Stimulated activated CD8-positive, alpha-beta memory T cell treated with anti-CD3 and anti-CD28 coated beads, Interleukin-4, amount 100 ng/mL, for 48 hours (primary cell): ENCODE measurements at regions not wholly inside any gene's neighbourhood (a gene's known extent, or its start where the extent isn't known, plus 50 kb on each side); places are given as distances from the start of the nearest gene placed in this dataset.

ENCODE experiments used
- DNase-seq: peaks from one replicate; pipeline ENCODE4 v3.0.0-alpha.2; 2020

DNA sequence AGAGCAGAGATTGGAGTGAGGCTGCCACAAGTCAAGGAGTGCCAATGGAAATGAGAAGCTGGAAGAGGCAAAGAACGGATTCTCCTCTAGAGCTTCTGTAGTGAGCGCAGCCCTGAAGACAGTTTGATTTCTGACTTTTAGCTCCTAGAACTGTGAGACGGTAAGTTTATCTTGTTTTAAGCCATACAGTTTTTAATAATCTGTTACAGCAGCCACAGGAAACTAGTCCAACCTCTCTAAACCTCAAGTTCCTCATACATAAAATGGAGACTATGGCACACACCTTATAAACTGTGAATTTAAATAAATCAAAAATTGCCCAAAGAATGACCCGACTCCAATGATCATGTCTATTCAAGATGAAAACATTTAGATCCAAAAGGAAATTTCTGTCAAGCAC is 596.5 kb downstream of the BCL11A start:
- DNase-seq, result no peak

DNA sequence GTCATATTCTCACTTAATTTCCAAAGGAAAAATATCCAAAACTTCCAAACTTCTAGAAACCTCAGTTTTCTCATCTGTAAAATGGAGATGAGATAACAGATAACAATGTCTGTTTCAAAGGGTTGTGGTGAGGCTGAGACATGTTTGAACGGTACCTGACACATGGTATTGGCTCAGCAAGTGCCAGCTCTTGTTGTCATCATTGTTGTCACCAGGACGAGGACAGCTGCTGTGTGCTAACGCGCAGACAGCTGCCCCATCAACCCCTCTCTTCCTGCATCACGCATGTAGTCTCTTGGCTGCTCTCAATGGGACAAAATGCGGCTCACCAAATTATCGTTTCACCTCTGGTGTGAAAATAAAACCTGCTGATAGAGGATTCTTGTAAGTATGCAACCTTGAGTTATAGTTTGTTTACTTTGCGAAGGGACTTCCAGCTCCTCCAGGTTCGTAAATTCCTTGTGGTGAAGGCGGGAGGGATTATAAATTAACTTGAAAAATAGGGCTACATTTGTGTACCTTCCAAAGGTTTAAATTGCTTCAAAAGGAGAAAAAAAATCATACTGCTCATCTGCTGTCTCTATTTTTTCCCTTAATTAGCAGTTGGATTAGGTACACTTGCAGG is 605.4 kb downstream of the BCL11A start:
- DNase-seq, result no peak

DNA sequence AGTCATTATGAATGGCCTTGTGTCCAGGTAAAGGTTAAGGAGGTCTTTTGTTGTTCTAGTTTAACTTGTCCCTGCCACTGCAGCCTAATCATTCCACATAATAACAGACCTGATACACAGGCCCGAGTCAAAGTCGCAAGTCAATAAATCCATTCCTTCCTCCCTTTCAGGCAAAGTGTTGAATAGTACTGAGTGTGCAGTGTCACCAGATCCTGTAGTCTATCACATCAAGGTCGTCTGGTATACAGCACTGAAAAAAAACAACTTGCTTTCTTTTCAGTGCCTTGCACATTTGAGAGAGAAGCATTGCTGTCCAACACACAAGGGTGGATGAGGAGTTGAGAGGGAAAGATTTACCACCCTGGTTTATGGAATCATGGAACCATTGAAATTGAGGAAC is 606.2 kb downstream of the BCL11A start:
- no peak for DNase-seq

DNA sequence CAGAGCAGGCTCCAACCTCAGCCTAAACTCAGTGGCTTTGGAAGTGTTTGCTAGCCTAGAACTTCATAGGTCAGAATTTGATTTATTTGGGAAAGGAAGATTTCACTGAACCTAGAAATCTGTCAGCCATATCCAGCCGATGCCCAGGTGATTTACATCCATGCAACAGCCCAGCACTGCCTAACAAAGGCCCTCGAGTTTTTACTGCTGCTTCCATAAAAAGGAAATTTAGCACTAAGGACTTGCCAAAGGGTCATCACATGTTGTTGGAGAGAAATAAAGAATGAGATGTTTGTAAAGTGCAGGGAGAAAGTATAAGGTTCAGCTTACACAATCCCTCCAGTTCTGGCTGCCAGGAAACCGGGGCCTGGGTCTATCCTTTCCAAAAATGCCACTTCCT is 614.2 kb downstream of the BCL11A start:
- no peak for DNase-seq

DNA sequence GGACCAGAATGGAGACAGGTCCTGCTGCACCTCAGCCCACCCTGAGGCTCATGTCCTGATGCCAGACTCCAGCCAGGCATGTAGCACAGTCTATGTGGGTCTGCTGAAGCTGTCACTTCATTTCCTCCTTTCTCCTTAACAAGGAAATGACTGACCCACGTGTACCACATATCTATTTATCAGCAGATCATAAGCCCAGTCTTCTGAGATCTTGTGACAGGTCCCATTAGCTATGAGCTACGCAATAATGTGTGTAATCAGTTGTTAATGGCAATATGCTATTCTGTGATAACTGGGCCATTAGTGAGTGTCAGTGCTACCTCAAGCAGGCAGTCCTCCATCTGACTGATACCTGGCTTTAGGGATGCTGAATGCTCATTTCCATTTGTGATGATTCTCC is 615.3 kb downstream of the BCL11A start:
- DNase-seq, result no peak

DNA sequence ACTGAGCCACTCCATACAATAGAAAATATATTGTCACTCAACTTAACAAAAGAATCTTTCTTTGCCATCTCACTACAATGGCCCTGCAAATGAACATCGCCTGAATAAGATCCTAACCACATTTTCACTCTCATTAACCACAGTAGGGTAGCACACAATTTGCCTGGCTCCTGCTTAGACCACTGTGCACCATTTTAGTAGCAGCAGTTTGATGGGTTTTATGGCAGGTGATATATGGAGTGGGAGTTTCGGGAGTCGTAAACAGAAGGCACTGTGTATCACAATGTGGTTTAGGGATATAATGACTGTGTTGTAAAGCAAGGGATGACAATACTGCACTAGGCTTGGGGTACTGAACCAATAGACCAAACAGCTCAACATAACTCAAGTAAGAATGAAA is 617.4 kb downstream of the BCL11A start:
- no peak for DNase-seq

DNA sequence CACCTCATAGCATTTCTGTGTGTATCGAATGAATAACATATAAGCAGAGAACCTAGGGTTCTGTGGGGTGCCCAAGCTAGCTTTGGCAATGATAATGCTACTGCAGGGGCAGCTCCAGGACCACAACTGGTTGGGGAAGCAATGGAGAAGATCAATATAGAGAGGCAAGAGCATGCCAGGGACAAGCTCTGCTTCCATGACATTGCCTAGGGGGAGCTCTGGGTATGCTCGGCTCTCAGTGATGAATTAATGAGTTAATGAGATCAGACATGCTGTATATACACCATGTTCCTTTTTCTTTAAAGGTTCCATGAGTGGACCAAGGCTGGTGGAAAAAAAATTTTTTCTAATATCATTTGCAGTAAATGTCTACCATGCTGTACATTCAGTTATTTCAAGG is 618.4 kb downstream of the BCL11A start:
- DNase-seq, result no peak

DNA sequence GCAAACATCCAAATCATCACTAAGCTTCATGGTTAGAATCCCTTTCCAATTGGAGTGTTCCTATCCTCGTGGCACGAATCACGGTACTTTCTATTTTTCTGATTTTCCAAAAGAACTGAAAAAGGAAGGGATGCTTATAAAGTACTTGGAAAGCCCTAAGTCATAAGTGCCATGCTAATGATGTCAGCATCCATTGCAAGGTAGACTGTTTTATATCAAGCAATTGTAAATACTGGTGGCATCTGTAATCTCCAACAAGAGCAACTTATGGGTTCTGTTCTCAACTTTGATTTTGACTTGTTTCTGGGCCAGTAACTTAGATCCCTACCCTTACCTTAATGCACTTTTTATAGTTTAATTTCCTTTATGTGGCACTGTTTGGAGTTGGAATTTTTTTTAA is 619.5 kb downstream of the BCL11A start:
- no peak for DNase-seq

- DNase-seq, result no peak
Measured at GRCh38 chr2:59932341-59932740, 621.1 kb downstream of the BCL11A start.

GRCh38 chr2:59930430-59930829 is 623.0 kb downstream of the BCL11A start:
- no peak for DNase-seq

- DNase-seq, result no peak
Measured at GRCh38 chr2:59926731-59927130, 626.7 kb downstream of the BCL11A start.

DNA sequence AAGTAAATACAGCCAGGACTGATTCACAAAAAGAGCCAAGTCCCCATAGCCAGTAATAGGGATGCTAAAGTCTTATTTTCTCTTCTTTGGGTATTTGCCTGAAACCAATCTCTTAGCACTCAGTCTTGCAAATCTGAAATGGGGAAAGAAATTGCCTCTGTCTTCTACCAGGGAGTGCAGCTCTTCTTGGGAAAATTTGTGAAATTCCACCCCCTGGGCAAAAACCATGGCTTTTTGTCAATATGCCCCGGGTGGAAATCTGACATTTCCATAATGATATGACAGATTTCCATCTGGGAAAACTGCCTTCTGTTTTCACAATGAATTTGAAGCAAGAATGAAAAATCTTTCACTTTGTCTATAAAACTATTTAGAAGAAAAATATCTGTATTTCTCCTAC is 628.1 kb downstream of the BCL11A start:
- DNase-seq, result no peak

DNA sequence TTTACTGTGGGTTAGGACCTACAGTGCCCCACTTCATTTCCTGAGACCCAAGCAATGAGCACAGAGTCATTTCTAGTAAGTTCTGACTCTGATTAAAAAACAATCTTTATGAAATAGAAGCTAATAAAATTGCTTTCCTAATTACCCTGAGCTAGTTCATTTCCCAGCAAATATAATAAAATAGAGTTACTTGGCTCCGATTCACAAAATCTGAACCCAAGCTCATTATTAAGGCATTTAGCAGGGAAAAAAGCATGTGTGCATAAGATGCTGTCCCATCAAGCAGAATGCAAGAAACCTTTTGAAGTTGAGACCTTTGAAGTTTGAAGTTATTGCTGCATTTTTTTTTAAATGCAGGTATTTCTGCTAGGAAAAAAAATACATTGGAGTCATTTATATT is 629.1 kb downstream of the BCL11A start:
- no peak for DNase-seq

GRCh38 chr2:59922450-59922849 is 631.0 kb downstream of the BCL11A start:
- no peak for DNase-seq

DNA sequence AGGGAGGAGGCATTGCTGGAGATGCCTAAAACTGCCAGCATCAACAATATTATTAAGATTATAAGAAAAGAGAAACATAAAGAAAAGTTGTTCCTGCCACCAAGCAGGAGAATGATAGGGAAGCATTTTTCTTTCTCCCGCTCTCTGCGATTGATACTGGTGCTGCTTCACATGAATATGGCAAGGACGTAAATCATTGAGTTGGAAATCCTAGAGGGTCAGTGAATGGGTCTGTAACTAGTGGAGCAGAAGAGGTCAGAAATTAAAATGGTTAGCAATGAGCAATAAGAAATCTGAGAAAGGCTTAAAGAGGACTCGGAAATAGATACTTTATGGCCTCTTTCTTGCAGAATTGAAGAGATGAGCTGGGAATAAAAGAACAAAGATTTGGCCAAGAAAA is 631.7 kb downstream of the BCL11A start:
- no peak for DNase-seq

DNA sequence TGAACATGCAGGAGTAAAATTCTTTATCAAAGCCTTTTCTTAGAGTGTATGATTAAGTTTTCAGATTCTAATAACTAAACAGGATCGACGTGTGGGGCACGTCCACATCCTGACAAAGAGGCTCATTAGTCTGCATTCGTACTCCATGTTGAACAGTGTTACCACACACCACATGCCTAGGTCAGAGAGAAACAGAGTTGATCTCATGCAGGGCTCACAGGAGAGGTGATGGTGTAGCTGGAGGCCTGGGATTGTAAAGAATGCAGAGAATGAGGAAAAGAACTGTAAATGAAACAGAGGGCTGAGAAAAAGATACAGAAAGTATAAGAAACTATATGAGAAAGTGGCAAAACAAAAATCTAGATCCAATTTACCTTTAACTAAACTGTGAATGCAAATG is 632.5 kb downstream of the BCL11A start:
- no peak for DNase-seq

DNA sequence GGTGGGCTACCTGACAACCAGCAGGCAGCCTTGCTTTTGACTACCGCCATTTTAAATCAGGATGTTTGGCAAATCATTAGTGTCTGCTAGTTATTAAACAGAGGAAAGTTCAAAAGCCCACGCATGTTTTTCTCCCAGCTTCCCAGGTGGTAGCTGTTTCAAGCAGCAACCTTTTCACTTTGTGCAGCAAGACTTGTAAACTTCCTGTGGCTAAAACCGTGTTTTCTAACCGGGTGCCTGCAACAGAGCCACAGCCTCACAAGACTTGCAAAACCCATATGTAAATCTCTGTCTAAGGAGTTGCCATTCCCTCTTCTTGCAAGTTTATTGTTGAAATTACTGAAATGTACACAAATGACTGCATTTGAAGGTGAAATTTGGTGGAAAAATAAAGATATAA is 633.1 kb downstream of the BCL11A start:
- no peak for DNase-seq

DNA sequence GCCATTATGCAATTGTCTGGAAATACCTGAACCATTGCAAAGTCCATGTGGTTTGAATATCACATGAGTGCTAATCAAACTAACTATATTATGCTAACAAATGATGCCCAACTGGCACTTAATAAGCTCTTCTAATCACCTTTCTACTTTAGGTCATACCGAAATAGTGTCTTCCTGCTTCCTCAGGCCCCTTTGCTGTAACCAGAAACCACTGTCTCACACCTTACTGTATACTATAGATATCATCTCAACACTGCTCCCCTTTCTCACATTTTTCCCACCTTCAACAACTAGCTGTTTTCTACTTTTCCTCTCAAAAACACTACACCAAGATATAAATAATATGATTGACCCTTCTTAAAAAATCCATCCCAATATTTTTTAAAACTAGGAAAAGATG is 633.9 kb downstream of the BCL11A start:
- DNase-seq, result no peak

DNA sequence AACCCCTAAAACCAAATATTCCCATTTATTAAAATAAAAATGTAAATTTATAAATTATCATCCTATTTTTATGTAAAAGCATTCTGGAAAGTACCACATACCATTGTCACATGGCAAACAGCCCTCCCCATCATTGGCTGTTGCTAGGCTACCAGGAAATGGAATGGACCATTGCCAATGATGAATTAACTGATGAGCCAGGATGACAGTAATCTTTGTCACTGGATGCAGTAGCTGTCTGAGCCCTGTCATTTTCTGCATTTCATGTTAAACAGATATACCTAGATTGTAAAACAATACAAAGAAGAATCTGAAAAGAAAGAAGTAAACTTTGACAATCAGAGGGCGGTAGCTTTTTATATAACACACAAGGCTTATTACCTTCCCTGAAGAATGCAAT is 641.4 kb downstream of the BCL11A start:
- DNase-seq, result no peak

- DNase-seq, result no peak
Measured at GRCh38 chr2:59910166-59910565, 643.3 kb downstream of the BCL11A start.

DNA sequence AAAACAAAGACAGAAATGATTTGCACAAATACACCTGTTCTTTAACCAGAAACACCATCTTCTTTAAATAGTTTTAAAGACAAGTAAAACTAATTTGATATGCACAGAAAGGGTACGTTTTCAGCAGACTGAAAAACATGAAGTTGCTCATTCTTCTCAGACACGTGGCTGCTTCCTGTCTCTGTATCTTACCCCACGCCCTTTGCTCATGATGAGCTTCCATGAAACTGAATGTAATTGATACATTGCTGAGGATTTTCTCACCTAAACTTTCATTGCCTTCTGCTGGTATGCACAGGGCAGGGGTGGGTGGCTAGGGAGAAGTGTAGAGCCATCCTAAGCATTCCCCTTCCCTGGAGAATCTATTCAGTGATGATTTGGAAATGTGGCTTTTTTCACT is 644.3 kb downstream of the BCL11A start:
- no peak for DNase-seq

- no peak for DNase-seq
Measured at GRCh38 chr2:59905731-59906130, 647.7 kb downstream of the BCL11A start.

GRCh38 chr2:59903994-59904544 is 649.4 kb downstream of the BCL11A start:
- DNase-seq, result no peak

DNA sequence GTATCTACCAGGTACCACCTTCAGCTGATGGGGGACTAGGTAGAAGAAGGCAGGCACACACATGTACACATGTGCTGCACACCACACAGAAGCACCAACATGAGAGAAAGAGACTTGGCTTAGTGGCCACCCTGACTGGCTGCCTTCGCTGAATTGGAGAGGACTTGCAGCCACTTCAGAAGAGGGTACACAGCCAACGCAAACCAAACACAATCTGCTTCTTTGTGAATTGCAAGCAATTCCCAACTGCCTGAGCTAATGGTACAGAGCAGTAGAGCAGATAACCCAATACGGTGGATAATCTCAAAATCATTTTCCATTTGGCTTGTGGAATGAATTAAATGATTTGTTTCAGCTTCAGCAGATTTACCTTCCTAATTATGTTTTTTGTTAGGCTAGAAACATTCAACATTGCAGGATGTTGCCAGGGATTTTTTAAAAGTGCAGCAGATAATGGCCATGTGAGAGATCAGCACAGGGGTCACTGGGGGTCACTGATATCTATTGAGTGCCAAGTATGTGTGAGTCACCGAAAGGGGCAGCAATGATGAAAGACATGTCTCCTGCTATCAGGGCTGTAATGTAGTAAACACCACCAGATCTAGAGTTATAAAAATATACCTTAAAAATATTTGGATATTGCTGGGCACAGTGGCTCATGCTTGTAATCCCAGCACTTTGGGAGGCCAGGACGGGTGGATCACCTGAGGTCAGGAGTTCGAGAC is 652.6 kb downstream of the BCL11A start:
- no peak for DNase-seq

DNA sequence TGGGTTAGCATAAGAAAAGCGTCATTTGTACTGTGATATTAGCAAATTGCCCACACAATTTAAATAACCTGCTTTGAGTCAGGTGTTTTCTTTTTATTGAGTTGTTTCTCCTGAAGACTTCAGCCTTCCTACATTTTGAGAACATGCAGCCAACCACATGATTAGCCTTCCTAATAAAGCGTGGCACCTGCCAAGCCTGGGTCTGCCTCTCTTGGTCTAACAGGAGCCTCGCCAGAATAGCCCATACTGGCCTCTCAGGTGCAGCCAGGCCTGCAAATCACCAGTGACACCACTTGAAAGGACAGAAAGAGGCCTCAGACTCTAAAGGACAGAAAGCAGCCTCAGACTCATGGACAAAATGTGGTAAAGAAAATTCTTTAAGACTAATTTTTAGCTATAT is 653.8 kb downstream of the BCL11A start:
- no peak for DNase-seq
